ENCODE measurements at regions not wholly inside any gene's neighbourhood (a gene's known extent, or its start where the extent isn't known, plus 50 kb on each side); places are given as distances from the start of the nearest gene placed in this dataset.

DNA sequence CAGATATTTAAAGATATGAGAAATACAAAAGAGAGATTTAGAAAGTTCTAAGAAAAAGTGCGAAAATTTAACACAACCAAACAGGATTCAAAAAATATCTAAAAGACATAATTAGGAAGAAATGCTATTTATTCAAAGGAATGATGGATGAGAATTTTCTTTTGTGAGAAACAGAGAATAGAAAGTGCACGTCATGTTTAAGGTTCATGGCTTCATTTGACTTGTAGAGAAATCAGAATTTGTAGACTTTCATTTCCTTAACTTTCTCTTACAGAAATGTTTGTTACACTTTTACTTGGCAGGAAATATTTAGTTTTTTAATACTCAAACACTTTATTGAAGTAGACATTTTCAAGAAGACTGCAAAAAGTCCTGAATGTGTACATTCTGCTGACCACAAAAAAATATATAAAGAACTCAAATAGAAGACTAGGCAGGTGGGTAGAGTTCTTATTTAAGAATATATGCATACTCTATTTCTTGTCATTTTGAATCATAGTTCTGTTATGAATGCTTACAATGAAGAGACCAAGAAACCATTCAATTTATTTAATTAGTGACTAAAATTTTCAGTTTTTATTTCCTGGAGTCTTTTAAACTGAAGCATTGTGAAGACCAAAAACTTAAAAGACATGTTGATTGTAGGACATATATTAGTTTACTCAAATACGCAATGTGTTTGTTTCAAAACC is 710.5 kb upstream of the HS3ST5 start (continued):
- no peak for TF ChIP-seq CTBP2 (IDR thresholded peaks at IDR 0.05; ENCODE audit: borderline replicate concordance, insufficient read depth, insufficient read length, low read length)
- no peak for TF ChIP-seq RFX5 (IDR thresholded peaks at IDR 0.05; ENCODE audit: borderline replicate concordance, low read depth, low read length)
